ENCODE measurements at regions not wholly inside any gene's neighbourhood (a gene's known extent, or its start where the extent isn't known, plus 50 kb on each side); places are given as distances from the start of the nearest gene placed in this dataset.

GRCh38 chr5:152070591-152070990, 145.9 kb upstream of the GLRA1 start:
- DNase-seq (ENCODE audit: low read depth, low spot score) (no peak), FAIRE-seq (no peak)
- ChIA-PET CTCF (no interaction called here), POLR2A (no interaction called here)
- no peak overlapping the region for H3K4me3 ChIP-seq (replicated peaks in 1 of 3; ENCODE audit: insufficient read depth in 1 of 3, low read depth in 1 of 3, low read length in 3 of 3)
- no peak overlapping the region for H3K27ac ChIP-seq (ENCODE audit: insufficient read depth, low read depth, low read length)
- intact Hi-C loops (cut with micrococcal nuclease): no loop called here
- no peak overlapping the region for H2AFZ ChIP-seq (ENCODE audit: low read depth, low read length)
- no peak for TF ChIP-seq EZH2 (IDR thresholded peaks at IDR 0.05; ENCODE audit: borderline replicate concordance, low read depth, low read length, severe bottlenecking)
- TF ChIP-seq FOS (IDR thresholded peaks at IDR 0.05; ENCODE audit: borderline replicate concordance, insufficient read depth, low read length): no peak
- TF ChIP-seq GATA2 (IDR thresholded peaks at IDR 0.05; ENCODE audit: insufficient read depth, insufficient read length, low read depth, low read length): no peak
- no peak for TF ChIP-seq JUN (IDR thresholded peaks at IDR 0.05; ENCODE audit: borderline replicate concordance, insufficient read depth, insufficient read length, low read depth)
- TF ChIP-seq POLR2A (IDR thresholded peaks at IDR 0.05; ENCODE audit: low read depth, low read length): no peak
- H3K9me1 ChIP-seq (replicated peaks; ENCODE audit: control insufficient read depth, extremely low read depth, insufficient read depth, low read length): no peaks in the 10 kb centered on the region
- no peak overlapping the region for H3K9ac ChIP-seq (replicated peaks; ENCODE audit: extremely low read depth, insufficient read depth, low read length)
- H3K4me2 ChIP-seq (ENCODE audit: insufficient read depth, low read length): no peak overlapping the region
- H3K79me2 ChIP-seq (ENCODE audit: control insufficient read depth, insufficient read depth, low read length): no peaks in the 10 kb centered on the region
- no TSS peak for BruUV-seq (replicated peaks)
- no peaks in the 10 kb centered on the region for H3K27me3 ChIP-seq (ENCODE audit: control insufficient read depth in 2 of 2, insufficient read depth in 2 of 2, low read length in 2 of 2)
- no peaks in the 10 kb centered on the region for H3K36me3 ChIP-seq (ENCODE audit: control insufficient read depth in 2 of 2, extremely low read depth in 1 of 2, insufficient read depth in 2 of 2, low read length in 2 of 2)
- H4K20me1 ChIP-seq (replicated peaks; ENCODE audit: control insufficient read depth, extremely low read depth, insufficient read depth, low read length): no peaks in the 10 kb centered on the region
- H3K4me1 ChIP-seq (ENCODE audit: control insufficient read depth, extremely low read depth, insufficient read depth, low read length): no peaks in the 10 kb centered on the region
- H3K9me3 ChIP-seq (replicated peaks; ENCODE audit: control insufficient read depth, insufficient read depth, low read length): no peaks in the 10 kb centered on the region
- dilution Hi-C loops (cut with MboI; ENCODE audit: extremely low pct_ligation_motif_present, low sequenced_read_pairs): no loop called here

DNA sequence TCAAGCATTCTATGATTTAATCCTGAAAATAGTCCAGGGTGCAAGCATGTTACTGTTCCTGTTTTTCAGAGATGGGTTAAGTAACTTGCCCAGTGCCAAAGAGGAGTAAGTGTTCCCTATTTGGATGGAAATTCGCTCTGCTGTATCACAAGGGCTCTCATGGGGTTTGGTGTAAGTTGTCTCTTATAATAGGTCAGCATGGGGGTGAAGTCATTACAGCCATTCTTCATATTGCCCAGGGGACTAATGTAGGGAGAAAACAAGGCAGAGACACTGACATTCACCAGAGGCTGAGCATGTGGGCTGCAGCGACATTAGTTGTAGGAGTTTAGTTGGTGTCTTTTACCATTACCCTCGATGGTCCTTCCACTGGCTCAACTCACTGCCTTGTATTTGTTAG, 142.1 kb upstream of the GLRA1 start:
- H2AFZ ChIP-seq (ENCODE audit: low read depth, low read length): no peak overlapping the region
- no peak overlapping the region for H3K27ac ChIP-seq (ENCODE audit: insufficient read depth, low read depth, low read length)
- no TSS peak for BruUV-seq (replicated peaks)
- H3K79me2 ChIP-seq (ENCODE audit: control insufficient read depth, insufficient read depth, low read length): no peaks in the 10 kb centered on the region
- H3K4me2 ChIP-seq (ENCODE audit: insufficient read depth, low read length): no peak overlapping the region
- no peaks in the 10 kb centered on the region for H3K36me3 ChIP-seq (ENCODE audit: control insufficient read depth in 2 of 2, extremely low read depth in 1 of 2, insufficient read depth in 2 of 2, low read length in 2 of 2)
- H4K20me1 ChIP-seq (replicated peaks; ENCODE audit: control insufficient read depth, extremely low read depth, insufficient read depth, low read length): no peaks in the 10 kb centered on the region
- no peaks in the 10 kb centered on the region for H3K4me1 ChIP-seq (ENCODE audit: control insufficient read depth, extremely low read depth, insufficient read depth, low read length)
- CTCF ChIA-PET: no interaction called here
- TF ChIP-seq JUN (IDR thresholded peaks at IDR 0.05; ENCODE audit: borderline replicate concordance, insufficient read depth, insufficient read length, low read depth) (no peak), EZH2 (IDR thresholded peaks at IDR 0.05; ENCODE audit: borderline replicate concordance, low read depth, low read length, severe bottlenecking) (no peak), CTCF (IDR thresholded peaks at IDR 0.05; ENCODE audit: extremely low read depth in 1 of 2, insufficient read depth in 1 of 2, low read depth in 1 of 2, low read length in 2 of 2) (no peak), POLR2AphosphoS5 (IDR thresholded peaks at IDR 0.05; ENCODE audit: insufficient read depth, low read depth, low read length) (no peak), MYC (IDR thresholded peaks at IDR 0.05; ENCODE audit: low read depth, low read length) (no peak), POLR2A (IDR thresholded peaks at IDR 0.05; ENCODE audit: low read depth, low read length) (no peak), GATA2 (IDR thresholded peaks at IDR 0.05; ENCODE audit: insufficient read depth, insufficient read length, low read depth, low read length) (no peak), FOS (IDR thresholded peaks at IDR 0.05; ENCODE audit: borderline replicate concordance, insufficient read depth, low read length) (no peak)
- TF ChIP-seq, protein P1, sequence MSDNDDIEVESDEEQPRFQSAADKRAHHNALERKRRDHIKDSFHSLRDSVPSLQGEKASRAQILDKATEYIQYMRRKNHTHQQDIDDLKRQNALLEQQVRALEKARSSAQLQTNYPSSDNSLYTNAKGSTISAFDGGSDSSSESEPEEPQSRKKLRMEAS (IDR thresholded peaks at IDR 0.05; ENCODE audit: insufficient read depth, insufficient read length): no peak
- dilution Hi-C loops (cut with MboI; ENCODE audit: extremely low pct_ligation_motif_present, low sequenced_read_pairs) (no loop called here), intact Hi-C loops (cut with micrococcal nuclease) (no loop called here)
- DNase-seq (ENCODE audit: low read depth, low spot score) (no peak), FAIRE-seq (no peak)
- H3K27me3 ChIP-seq (ENCODE audit: control insufficient read depth in 2 of 2, insufficient read depth in 2 of 2, low read length in 2 of 2): no peaks in the 10 kb centered on the region
- no peak overlapping the region for H3K9ac ChIP-seq (replicated peaks; ENCODE audit: extremely low read depth, insufficient read depth, low read length)
- no peak overlapping the region for H3K4me3 ChIP-seq (replicated peaks in 1 of 3; ENCODE audit: insufficient read depth in 1 of 3, low read depth in 1 of 3, low read length in 3 of 3)
- H3K9me1 ChIP-seq (replicated peaks; ENCODE audit: control insufficient read depth, extremely low read depth, insufficient read depth, low read length): no peaks in the 10 kb centered on the region
- H3K9me3 ChIP-seq (replicated peaks; ENCODE audit: control insufficient read depth, insufficient read depth, low read length): no peaks in the 10 kb centered on the region
- POLR2A ChIA-PET: no interaction called here

Measured in endothelial cell of umbilical vein (primary cell).